Duodenal mucosa (tissue), 2 donors: ENCODE measurements at regions not wholly inside any gene's neighbourhood (a gene's known extent, or its start where the extent isn't known, plus 50 kb on each side); places are given as distances from the start of the nearest gene placed in this dataset.
"Not testable (repeated sequence)": the region's sequence is repeated elsewhere in the genome, so short reads cannot be mapped to it uniquely, and the experiment has no call there.

Experiments used
- H3K27ac ChIP-seq: one replicate; pipeline ENCODE4 v1.7.0; 2013; ENCODE audit warnings: low read depth, low read length
- H3K27me3 ChIP-seq, 2 donors: one replicate each; pipeline ENCODE4 v1.7.0; 2013; ENCODE audit warnings: low read length in 2 of 2, control low read depth in 1 of 2; ENCODE audit not compliant: insufficient read depth in 2 of 2, control insufficient read depth in 1 of 2
- H3K36me3 ChIP-seq, 2 donors: one replicate each; pipeline ENCODE4 v1.7.0; 2013; ENCODE audit warnings: low read length in 2 of 2, control low read depth in 1 of 2; ENCODE audit not compliant: insufficient read depth in 2 of 2, control insufficient read depth in 1 of 2
- H3K4me1 ChIP-seq, 2 donors: one replicate each; pipeline ENCODE4 v1.7.0; 2013; ENCODE audit warnings: low read length in 2 of 2, control low read depth in 1 of 2; ENCODE audit not compliant: insufficient read depth in 2 of 2, control insufficient read depth in 1 of 2
- H3K4me3 ChIP-seq, 2 donors: one replicate each; pipeline ENCODE4 v1.7.0; 2013; ENCODE audit warnings: low read length in 2 of 2, low read depth in 1 of 2
- H3K9ac ChIP-seq, 2 donors: one replicate each; pipeline ENCODE4 v1.7.0; 2013; ENCODE audit warnings: low read length in 2 of 2, low read depth in 1 of 2
- H3K9me3 ChIP-seq, 2 donors: one replicate each; pipeline ENCODE4 v1.7.0; 2013; ENCODE audit warnings: low read length in 2 of 2, control low read depth in 1 of 2; ENCODE audit not compliant: control insufficient read depth in 1 of 2

- no peak overlapping the region for H3K27ac ChIP-seq
- H3K9ac ChIP-seq: no peak overlapping the region
- no peaks in the 10 kb centered on the region for H3K4me1 ChIP-seq
- H3K36me3 ChIP-seq: no peaks in the 10 kb centered on the region
- H3K4me3 ChIP-seq: no peak overlapping the region
- H3K9me3 ChIP-seq: peaks cover 3 to 6% of the 10 kb centered on the region in 2 donors
- no peaks in the 10 kb centered on the region for H3K27me3 ChIP-seq
Measured at GRCh38 chr5:51159164-51159563, 224.1 kb upstream of the ISL1 start.

GRCh38 chr5:51159606-51160005, 223.6 kb upstream of the ISL1 start:
- Histone ChIP-seq H3K27ac (no peak overlapping the region), H3K27me3 (no peaks in the 10 kb centered on the region), H3K9ac (no peak overlapping the region), H3K4me1 (no peaks in the 10 kb centered on the region), H3K4me3 (no peak overlapping the region), H3K9me3 (peaks cover 3 to 6% of the 10 kb centered on the region in 2 donors), H3K36me3 (no peaks in the 10 kb centered on the region)

DNA sequence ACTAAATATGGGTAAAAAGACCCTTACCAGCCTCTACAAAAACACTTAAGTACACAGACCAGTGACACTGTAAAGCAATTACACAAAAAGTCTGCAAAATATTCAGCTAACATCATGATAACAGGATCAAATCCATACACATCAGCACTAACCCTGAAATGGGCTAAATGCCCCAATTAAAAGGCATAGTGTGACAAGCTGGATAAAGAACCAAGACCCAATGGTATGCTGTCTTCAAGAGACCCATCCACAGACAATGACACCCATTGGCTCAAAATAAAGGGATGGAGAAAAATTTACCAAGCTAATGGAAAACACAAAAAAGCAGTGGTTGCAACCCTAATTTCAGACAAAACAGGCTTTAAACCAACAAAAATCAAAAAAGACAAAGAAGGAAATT, 221.0 kb upstream of the ISL1 start:
- Histone ChIP-seq H3K36me3 (no peaks in the 10 kb centered on the region), H3K4me3 (no peak overlapping the region), H3K27ac (no peak overlapping the region), H3K27me3 (no peaks in the 10 kb centered on the region), H3K4me1 (no peaks in the 10 kb centered on the region), H3K9ac (no peak overlapping the region), H3K9me3 (peaks cover 3 to 6% of the 10 kb centered on the region in 2 donors)

- H3K9me3 ChIP-seq, H3K27me3 ChIP-seq, H3K9ac ChIP-seq, H3K36me3 ChIP-seq, H3K4me3 ChIP-seq, H3K27ac ChIP-seq, H3K4me1 ChIP-seq: not testable (repeated sequence)
Measured at GRCh38 chr5:51165621-51166020, 217.6 kb upstream of the ISL1 start.

GRCh38 chr5:51172903-51173626, 210.2 kb upstream of the ISL1 start:
- no peaks in the 10 kb centered on the region for H3K4me1 ChIP-seq
- H3K9ac ChIP-seq: no peak overlapping the region
- H3K4me3 ChIP-seq: no peak overlapping the region
- no peaks in the 10 kb centered on the region for H3K36me3 ChIP-seq
- H3K27me3 ChIP-seq: no peaks in the 10 kb centered on the region
- H3K9me3 ChIP-seq: no peaks in the 10 kb centered on the region
- no peak overlapping the region for H3K27ac ChIP-seq

DNA sequence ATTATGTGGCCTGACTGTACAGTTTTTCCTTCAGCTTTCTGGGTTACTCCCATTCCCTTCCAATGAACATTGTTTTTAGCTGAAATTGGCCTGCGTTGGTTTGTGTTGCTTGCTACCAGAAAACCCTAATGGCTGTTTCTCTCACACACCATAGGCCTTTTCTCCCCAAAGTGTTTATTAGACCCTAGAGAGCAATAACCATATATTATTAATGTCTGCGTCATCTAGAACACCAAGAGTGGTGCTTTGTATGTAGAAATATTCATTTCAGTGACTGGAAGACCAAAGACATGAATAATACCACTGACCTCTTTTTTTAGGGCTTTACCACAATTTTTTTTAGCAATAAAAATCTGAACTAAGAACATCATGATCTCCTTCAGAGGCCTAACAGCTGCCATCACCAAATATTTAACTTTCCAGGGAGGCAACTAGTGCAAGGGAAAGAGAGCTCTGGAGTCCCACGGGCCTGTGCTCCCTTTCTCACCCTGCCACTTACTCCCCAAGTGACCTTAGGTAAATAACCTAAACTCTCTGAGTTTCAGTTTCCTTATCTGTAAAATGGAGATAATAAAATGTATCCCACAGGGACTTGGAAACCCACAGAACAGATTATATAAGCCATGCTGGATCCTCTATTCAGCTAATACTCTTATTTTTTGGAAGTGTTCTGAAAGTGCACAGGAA, 201.9 kb upstream of the ISL1 start:
- Histone ChIP-seq H3K4me1 (no peaks in the 10 kb centered on the region), H3K27me3 (no peaks in the 10 kb centered on the region), H3K9ac (no peak overlapping the region), H3K4me3 (no peak overlapping the region), H3K36me3 (no peaks in the 10 kb centered on the region), H3K9me3 (no peaks in the 10 kb centered on the region), H3K27ac (no peak overlapping the region)

DNA sequence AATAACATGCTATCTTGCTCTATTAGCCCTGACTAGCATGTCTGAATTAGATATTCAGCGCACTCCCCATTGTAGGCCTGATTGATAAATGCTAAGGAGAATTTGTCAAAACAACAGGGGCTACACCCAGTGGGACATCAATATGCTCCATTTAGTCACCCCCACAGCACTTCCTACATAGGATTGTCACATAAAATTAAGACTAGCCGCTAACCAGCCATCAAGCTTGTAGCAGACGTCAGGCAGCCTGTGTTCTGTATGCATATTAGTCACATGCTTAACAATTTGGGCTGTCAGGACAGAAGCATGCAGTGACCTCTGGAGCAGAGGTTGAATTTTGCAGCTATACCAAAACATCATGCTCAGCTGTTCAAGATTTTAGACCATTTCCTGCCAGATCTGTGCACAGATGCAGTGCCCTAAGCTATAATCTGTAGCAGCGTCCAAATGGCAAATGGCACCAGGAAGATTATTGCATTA, 197.4 kb upstream of the ISL1 start:
- Histone ChIP-seq H3K9ac (no peak overlapping the region), H3K27me3 (no peaks in the 10 kb centered on the region), H3K4me3 (no peak overlapping the region), H3K9me3 (no peaks in the 10 kb centered on the region), H3K27ac (no peak overlapping the region), H3K4me1 (no peaks in the 10 kb centered on the region), H3K36me3 (no peaks in the 10 kb centered on the region)

DNA sequence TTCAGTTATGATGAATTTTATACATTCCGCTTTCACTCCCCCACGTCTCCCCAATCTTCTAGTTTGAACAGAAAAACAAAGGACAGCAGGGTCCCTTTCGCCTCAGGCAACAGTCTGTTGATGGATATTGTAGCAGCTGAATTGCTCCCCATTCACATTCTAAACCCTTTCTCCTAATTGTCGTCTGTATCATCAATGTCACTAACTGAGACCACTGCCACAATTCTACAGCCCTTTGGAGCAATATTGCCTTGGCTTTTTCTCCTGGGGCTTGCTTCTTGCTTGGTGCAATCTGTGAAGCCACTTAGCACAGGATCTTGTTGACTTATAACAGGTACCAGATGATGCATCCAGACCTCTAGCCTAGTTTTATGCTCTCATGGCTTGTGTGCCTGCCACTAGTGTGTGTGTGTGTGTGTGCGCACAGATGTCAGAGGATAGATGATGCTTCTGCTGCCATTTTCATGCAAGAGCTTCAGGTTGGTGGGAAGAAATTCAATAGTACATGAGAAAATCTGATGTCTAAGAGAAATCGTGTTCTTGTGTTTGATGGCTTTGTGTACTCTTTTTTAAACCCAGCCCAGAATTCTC, 195.2 kb upstream of the ISL1 start:
- Histone ChIP-seq H3K9ac (no peak overlapping the region), H3K36me3 (no peaks in the 10 kb centered on the region), H3K27me3 (no peaks in the 10 kb centered on the region), H3K9me3 (no peaks in the 10 kb centered on the region), H3K4me1 (no peaks in the 10 kb centered on the region), H3K27ac (no peak overlapping the region), H3K4me3 (no peak overlapping the region)

DNA sequence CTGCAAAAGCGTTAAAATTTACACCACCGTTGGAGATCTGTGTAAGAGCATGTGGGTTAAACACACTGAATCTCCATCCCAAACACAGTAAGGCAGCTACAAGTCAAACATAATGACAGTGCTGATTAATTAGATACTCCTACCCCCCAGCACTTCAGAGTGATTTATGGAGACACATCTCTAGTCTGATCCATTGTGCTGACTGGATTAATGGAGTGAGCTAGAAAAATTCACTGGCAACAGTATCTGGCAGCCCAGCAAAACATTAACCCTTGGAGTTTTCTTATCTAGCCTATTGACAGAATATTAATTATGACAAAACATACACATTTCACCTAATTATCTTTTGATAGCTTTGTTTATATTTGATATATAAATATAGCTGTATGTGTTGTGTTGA, 188.6 kb upstream of the ISL1 start:
- Histone ChIP-seq H3K36me3 (no peaks in the 10 kb centered on the region), H3K9me3 (no peaks in the 10 kb centered on the region), H3K9ac (no peak overlapping the region), H3K27ac (no peak overlapping the region), H3K4me3 (no peak overlapping the region), H3K4me1 (no peaks in the 10 kb centered on the region), H3K27me3 (no peaks in the 10 kb centered on the region)

GRCh38 chr5:51201024-51201423, 182.2 kb upstream of the ISL1 start:
- H3K36me3 ChIP-seq: no peaks in the 10 kb centered on the region
- H3K27me3 ChIP-seq: no peaks in the 10 kb centered on the region
- H3K4me3 ChIP-seq: no peak overlapping the region
- no peaks in the 10 kb centered on the region for H3K9me3 ChIP-seq
- no peak overlapping the region for H3K9ac ChIP-seq
- H3K27ac ChIP-seq: no peak overlapping the region
- no peaks in the 10 kb centered on the region for H3K4me1 ChIP-seq
